ENCODE measurements at regions not wholly inside any gene's neighbourhood (a gene's known extent, or its start where the extent isn't known, plus 50 kb on each side); places are given as distances from the start of the nearest gene placed in this dataset.

DNA sequence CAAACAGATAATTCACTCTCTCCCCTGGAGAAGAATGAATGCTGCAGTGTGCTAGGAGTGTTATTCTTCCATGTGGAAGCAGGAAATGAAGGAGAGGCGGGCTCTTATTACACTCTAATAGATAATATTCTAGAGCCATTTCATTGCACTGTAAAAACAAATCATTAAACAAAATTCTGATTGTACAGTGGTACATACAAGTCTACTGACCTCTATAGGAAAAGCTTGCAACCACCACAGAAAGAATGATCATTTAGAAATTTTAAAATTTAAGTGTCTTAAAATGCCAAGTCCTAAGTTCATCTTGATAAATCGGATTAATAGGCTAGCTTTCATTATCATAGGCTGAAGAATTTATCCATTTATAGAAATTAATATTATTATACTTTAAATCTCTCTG is 960.3 kb upstream of the LRRN3 start:
- TF ChIP-seq, protein P1, sequence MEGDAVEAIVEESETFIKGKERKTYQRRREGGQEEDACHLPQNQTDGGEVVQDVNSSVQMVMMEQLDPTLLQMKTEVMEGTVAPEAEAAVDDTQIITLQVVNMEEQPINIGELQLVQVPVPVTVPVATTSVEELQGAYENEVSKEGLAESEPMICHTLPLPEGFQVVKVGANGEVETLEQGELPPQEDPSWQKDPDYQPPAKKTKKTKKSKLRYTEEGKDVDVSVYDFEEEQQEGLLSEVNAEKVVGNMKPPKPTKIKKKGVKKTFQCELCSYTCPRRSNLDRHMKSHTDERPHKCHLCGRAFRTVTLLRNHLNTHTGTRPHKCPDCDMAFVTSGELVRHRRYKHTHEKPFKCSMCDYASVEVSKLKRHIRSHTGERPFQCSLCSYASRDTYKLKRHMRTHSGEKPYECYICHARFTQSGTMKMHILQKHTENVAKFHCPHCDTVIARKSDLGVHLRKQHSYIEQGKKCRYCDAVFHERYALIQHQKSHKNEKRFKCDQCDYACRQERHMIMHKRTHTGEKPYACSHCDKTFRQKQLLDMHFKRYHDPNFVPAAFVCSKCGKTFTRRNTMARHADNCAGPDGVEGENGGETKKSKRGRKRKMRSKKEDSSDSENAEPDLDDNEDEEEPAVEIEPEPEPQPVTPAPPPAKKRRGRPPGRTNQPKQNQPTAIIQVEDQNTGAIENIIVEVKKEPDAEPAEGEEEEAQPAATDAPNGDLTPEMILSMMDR (IDR thresholded peaks at IDR 0.05; ENCODE audit: control extremely low read depth, extremely low read depth): no peak
- Histone ChIP-seq H3K9ac (ENCODE audit: insufficient read depth in 1 of 2, low read length in 2 of 2) (no peak overlapping the region), H3K36me3 (ENCODE audit: control insufficient read depth in 4 of 4, insufficient read depth in 4 of 4, low read length in 4 of 4) (no peaks in the 10 kb centered on the region), H3K9me3 (ENCODE audit: control insufficient read depth in 4 of 4, insufficient read depth in 3 of 4, low read length in 3 of 4) (no peaks in the 10 kb centered on the region), H3K27me3 (ENCODE audit: control insufficient read depth in 3 of 3, insufficient read depth in 3 of 3, low read length in 2 of 3) (no peaks in the 10 kb centered on the region), H3K4me1 (ENCODE audit: control insufficient read depth in 5 of 5, insufficient read depth in 5 of 5, low read length in 5 of 5) (no peaks in the 10 kb centered on the region), H3K4me3 (no peak overlapping the region), H3K27ac (ENCODE audit: low read depth in 1 of 2, low read length in 1 of 2) (no peak overlapping the region)
- DNase-seq (peak in 2 of 3 donors; percentile 3 to 18), ATAC-seq (ENCODE audit: insufficient read depth, low FRiP score) (no peak)
- 64 to 86% methylated on average over 2 of the region's 2 CpGs for WGBS, 2 donors

DNA sequence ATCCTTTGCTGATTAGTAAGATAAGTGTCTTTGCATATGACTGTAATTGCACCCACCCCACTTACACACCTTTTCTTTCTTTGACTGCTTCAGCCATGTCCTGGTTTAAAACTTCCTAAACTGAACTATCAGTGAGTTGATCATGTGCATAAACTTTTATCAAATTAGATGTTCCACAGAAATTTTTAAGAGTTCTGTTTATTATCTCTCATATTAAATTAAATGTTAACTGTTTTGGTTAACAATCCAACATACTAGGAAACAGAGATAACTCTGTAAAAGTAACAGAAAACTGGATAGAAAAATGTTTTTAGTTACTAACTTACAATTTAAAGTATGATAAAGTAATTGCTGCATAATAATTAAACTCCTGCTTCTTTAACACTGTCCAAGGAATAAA is 959.6 kb upstream of the LRRN3 start:
- H3K36me3 ChIP-seq (ENCODE audit: control insufficient read depth in 4 of 4, insufficient read depth in 4 of 4, low read length in 4 of 4): no peaks in the 10 kb centered on the region
- TF ChIP-seq, protein P1 (IDR thresholded peaks at IDR 0.05; ENCODE audit: control extremely low read depth, extremely low read depth): no peak
- no peak overlapping the region for H3K4me3 ChIP-seq
- no peak overlapping the region for H3K27ac ChIP-seq (ENCODE audit: low read depth in 1 of 2, low read length in 1 of 2)
- no peak overlapping the region for H3K9ac ChIP-seq (ENCODE audit: insufficient read depth in 1 of 2, low read length in 2 of 2)
- no peaks in the 10 kb centered on the region for H3K27me3 ChIP-seq (ENCODE audit: control insufficient read depth in 3 of 3, insufficient read depth in 3 of 3, low read length in 2 of 3)
- H3K4me1 ChIP-seq (ENCODE audit: control insufficient read depth in 5 of 5, insufficient read depth in 5 of 5, low read length in 5 of 5): no peaks in the 10 kb centered on the region
- ATAC-seq (ENCODE audit: insufficient read depth, low FRiP score) (no peak), DNase-seq (no peak)
- no peaks in the 10 kb centered on the region for H3K9me3 ChIP-seq (ENCODE audit: control insufficient read depth in 4 of 4, insufficient read depth in 3 of 4, low read length in 3 of 4)

DNA sequence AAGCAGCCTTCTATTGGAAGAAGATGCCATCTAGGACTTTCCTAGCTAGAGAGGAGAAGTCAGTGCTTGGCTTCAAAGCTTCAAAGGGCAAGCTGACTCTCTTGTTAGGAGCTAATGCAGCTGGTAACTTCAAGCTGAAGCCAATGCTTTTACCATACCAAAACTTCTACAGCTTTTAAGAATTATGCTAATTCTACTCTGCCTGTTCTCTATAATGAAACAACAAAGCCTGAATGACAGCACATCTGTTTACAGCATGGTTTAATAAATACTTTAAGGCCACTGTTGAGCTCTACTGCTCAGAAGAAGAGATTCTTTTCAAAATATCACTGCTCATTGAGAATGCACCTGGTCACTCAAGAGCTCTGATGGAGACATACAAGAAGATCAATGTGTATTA is 951.9 kb upstream of the LRRN3 start:
- DNase-seq (no peak), ATAC-seq (ENCODE audit: insufficient read depth, low FRiP score) (no peak)
- H3K4me3 ChIP-seq: no peak overlapping the region
- no peaks in the 10 kb centered on the region for H3K27me3 ChIP-seq (ENCODE audit: control insufficient read depth in 3 of 3, insufficient read depth in 3 of 3, low read length in 2 of 3)
- H3K9me3 ChIP-seq (ENCODE audit: control insufficient read depth in 4 of 4, insufficient read depth in 3 of 4, low read length in 3 of 4): no peaks in the 10 kb centered on the region
- no peak overlapping the region for H3K27ac ChIP-seq (ENCODE audit: low read depth in 1 of 2, low read length in 1 of 2)
- TF ChIP-seq, protein P1 (IDR thresholded peaks at IDR 0.05; ENCODE audit: control extremely low read depth, extremely low read depth): no peak
- no peaks in the 10 kb centered on the region for H3K36me3 ChIP-seq (ENCODE audit: control insufficient read depth in 4 of 4, insufficient read depth in 4 of 4, low read length in 4 of 4)
- no peak overlapping the region for H3K9ac ChIP-seq (ENCODE audit: insufficient read depth in 1 of 2, low read length in 2 of 2)
- H3K4me1 ChIP-seq (ENCODE audit: control insufficient read depth in 5 of 5, insufficient read depth in 5 of 5, low read length in 5 of 5): no peaks in the 10 kb centered on the region

DNA sequence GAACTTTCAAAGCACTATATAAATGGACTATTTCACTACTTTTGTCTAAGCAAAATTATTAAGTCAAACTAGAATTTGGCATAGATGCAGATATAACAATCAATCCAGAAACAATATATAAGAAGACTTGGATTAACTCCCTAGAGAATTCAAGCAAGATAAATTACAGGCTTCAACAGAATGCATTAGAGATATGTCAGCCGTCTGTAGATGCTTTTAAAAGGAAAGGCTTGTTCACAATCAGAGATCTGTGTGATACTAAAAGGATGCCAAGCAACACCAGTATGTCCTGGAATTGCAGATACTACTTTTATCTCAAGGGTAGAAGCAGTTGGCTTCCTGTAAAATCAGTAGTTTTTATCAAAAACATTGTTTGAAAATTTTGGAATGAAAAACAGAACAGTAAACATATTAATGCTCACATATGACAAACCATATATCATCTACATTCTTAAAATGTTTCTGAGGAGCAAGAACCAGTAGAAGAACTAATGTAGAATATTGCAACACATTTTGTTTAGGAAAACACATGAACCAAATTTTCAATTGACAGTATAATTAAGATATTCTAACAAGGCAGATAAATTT is 947.9 kb upstream of the LRRN3 start:
- TF ChIP-seq, protein P1 (IDR thresholded peaks at IDR 0.05; ENCODE audit: control extremely low read depth, extremely low read depth): no peak

More for the DNA sequence above, 947.9 kb upstream of the LRRN3 start:
- Histone ChIP-seq H3K4me1 (ENCODE audit: control insufficient read depth in 5 of 5, insufficient read depth in 5 of 5, low read length in 5 of 5) (no peaks in the 10 kb centered on the region), H3K27me3 (ENCODE audit: control insufficient read depth in 3 of 3, insufficient read depth in 3 of 3, low read length in 2 of 3) (no peaks in the 10 kb centered on the region), H3K4me3 (no peak overlapping the region), H3K27ac (ENCODE audit: low read depth in 1 of 2, low read length in 1 of 2) (no peak overlapping the region), H3K36me3 (ENCODE audit: control insufficient read depth in 4 of 4, insufficient read depth in 4 of 4, low read length in 4 of 4) (no peaks in the 10 kb centered on the region), H3K9ac (ENCODE audit: insufficient read depth in 1 of 2, low read length in 2 of 2) (no peak overlapping the region), H3K9me3 (ENCODE audit: control insufficient read depth in 4 of 4, insufficient read depth in 3 of 4, low read length in 3 of 4) (peaks cover 0 to 2% (median 0%) of the 10 kb centered on the region in 4 donors)
- 45 to 49% methylated on average over 1 of the region's 1 CpG for WGBS, 2 donors
- ATAC-seq (ENCODE audit: insufficient read depth, low FRiP score): no peak
- peak in 2 of 3 donors; percentile 5 to 8 for DNase-seq
